SK-N-MC (cell line): ENCODE measurements at regions not wholly inside any gene's neighbourhood (a gene's known extent, or its start where the extent isn't known, plus 50 kb on each side); places are given as distances from the start of the nearest gene placed in this dataset.

Experiments used
- EZH2 ChIP-seq: fragments of 200-600 bp; sonication (generic); IDR thresholded peaks from one replicate; pipeline ENCODE4 v1.6.1; 2017; ENCODE audit warnings: antibody characterized with exemption
- POLR2AphosphoS5 ChIP-seq: IDR thresholded peaks from 2 replicates; pipeline ENCODE4 v1.6.1; 2012; ENCODE audit warnings: mild to moderate bottlenecking, low read depth, low read length, borderline replicate concordance

GRCh38 chr5:15249152-15249551 lies 250.8 kb upstream of the FBXL7 start:
- TF ChIP-seq EZH2 (no peak), POLR2AphosphoS5 (no peak)
